Gastroesophageal sphincter (tissue), 3 donors: ENCODE measurements at regions not wholly inside any gene's neighbourhood (a gene's known extent, or its start where the extent isn't known, plus 50 kb on each side); places are given as distances from the start of the nearest gene placed in this dataset.

Source experiments
- CTCF ChIP-seq, 4 experiments: fragments of 200-600 bp in 2 of 4; fragments of 450-650 bp in 2 of 4; sonication (generic) in 1 of 4; IDR thresholded peaks; one replicate each; pipeline ENCODE4 v1.5.1; 2017 to 2019; ENCODE audit warnings: antibody characterized with exemption in 4 of 4, mild to moderate bottlenecking in 2 of 4, moderate library complexity in 2 of 4
- EP300 ChIP-seq: sonication (generic); formaldehyde crosslinking; IDR thresholded peaks from one replicate; pipeline ENCODE4 v1.6.1; 2017; ENCODE audit warnings: antibody characterized with exemption, mild to moderate bottlenecking
- POLR2A ChIP-seq, 2 donors: fragments of 450-650 bp; IDR thresholded peaks; one replicate each; pipeline ENCODE4 v1.6.1; 2017; ENCODE audit warnings: antibody characterized with exemption in 2 of 2, mild to moderate bottlenecking in 2 of 2, moderate library complexity in 1 of 2

- no peak for TF ChIP-seq EP300
- TF ChIP-seq CTCF (IDR thresholded peaks at IDR 0.05): no peak
- TF ChIP-seq POLR2A (IDR thresholded peaks at IDR 0.05): no peak
Measured at GRCh38 chr1:5678759-5679158, 313.5 kb downstream of the NPHP4 start.
